Transverse colon (tissue), 4 donors: ENCODE measurements at regions not wholly inside any gene's neighbourhood (a gene's known extent, or its start where the extent isn't known, plus 50 kb on each side); places are given as distances from the start of the nearest gene placed in this dataset.

Experiments
- CTCF ChIP-seq, 5 experiments: fragments of 200-600 bp in 3 of 5; fragments of 450-650 bp in 2 of 5; sonication (generic) in 3 of 5; IDR thresholded peaks; 1 replicate in 2 of 5; 2 replicates in 3 of 5; pipeline ENCODE4 v1.5.1; 2016 to 2017; ENCODE audit warnings: antibody characterized with exemption in 5 of 5, inconsistent platforms in 3 of 5, mild to moderate bottlenecking in 2 of 5, moderate library complexity in 1 of 5
- POLR2A ChIP-seq: fragments of 450-650 bp; IDR thresholded peaks from one replicate; pipeline ENCODE4 v1.6.1; 2016; ENCODE audit warnings: antibody characterized with exemption, mild to moderate bottlenecking, moderate library complexity
- POLR2AphosphoS5 ChIP-seq, 3 donors: sonication (generic); formaldehyde crosslinking; IDR thresholded peaks; one replicate each; pipeline ENCODE4 v1.6.1; 2016; ENCODE audit warnings: antibody characterized with exemption in 3 of 3

GRCh38 chr13:56953965-56954364 lies 186.8 kb upstream of the PRR20A start:
- TF ChIP-seq CTCF (IDR thresholded peaks at IDR 0.05): no peak
- TF ChIP-seq POLR2AphosphoS5 (IDR thresholded peaks at IDR 0.05): no peak
- TF ChIP-seq POLR2A: no peak
